ENCODE measurements at regions not wholly inside any gene's neighbourhood (a gene's known extent, or its start where the extent isn't known, plus 50 kb on each side); places are given as distances from the start of the nearest gene placed in this dataset.

- FAIRE-seq (no peak), DNase-seq (no peak)
- Histone ChIP-seq H3K27ac (ENCODE audit: low read depth in 2 of 2, low read length in 2 of 2) (no peak overlapping the region), H3K36me3 (ENCODE audit: control insufficient read depth in 2 of 3, insufficient read depth in 3 of 3, low read length in 3 of 3) (no peaks in the 10 kb centered on the region), H3K9me3 (ENCODE audit: control insufficient read depth in 2 of 3, insufficient read depth in 1 of 3, low read length in 3 of 3) (no peaks in the 10 kb centered on the region), H3K27me3 (ENCODE audit: control insufficient read depth, insufficient read depth, low read length) (no peaks in the 10 kb centered on the region), H3K9ac (ENCODE audit: low read length in 3 of 3) (no peak overlapping the region), H3K4me3 (ENCODE audit: low read length in 3 of 3) (no peak overlapping the region), H3K4me1 (ENCODE audit: control insufficient read depth in 2 of 3, insufficient read depth in 2 of 3, low read depth in 1 of 3, low read length in 3 of 3) (no peaks in the 10 kb centered on the region)
- TF ChIP-seq, protein P1, sequence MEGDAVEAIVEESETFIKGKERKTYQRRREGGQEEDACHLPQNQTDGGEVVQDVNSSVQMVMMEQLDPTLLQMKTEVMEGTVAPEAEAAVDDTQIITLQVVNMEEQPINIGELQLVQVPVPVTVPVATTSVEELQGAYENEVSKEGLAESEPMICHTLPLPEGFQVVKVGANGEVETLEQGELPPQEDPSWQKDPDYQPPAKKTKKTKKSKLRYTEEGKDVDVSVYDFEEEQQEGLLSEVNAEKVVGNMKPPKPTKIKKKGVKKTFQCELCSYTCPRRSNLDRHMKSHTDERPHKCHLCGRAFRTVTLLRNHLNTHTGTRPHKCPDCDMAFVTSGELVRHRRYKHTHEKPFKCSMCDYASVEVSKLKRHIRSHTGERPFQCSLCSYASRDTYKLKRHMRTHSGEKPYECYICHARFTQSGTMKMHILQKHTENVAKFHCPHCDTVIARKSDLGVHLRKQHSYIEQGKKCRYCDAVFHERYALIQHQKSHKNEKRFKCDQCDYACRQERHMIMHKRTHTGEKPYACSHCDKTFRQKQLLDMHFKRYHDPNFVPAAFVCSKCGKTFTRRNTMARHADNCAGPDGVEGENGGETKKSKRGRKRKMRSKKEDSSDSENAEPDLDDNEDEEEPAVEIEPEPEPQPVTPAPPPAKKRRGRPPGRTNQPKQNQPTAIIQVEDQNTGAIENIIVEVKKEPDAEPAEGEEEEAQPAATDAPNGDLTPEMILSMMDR (IDR thresholded peaks at IDR 0.05; ENCODE audit: borderline replicate concordance, extremely low read depth, insufficient read depth) = no peak
- intact Hi-C loops (cut with DNase I) = no loop called here
Measured at GRCh38 chr3:104126463-104126862, 1240.2 kb upstream of the ALCAM start.

GRCh38 chr3:104126864-104127553 lies 1239.7 kb upstream of the ALCAM start:
- no peaks in the 10 kb centered on the region for H3K36me3 ChIP-seq (ENCODE audit: control insufficient read depth in 2 of 3, insufficient read depth in 3 of 3, low read length in 3 of 3)
- FAIRE-seq (no peak), DNase-seq (no peak)
- H3K4me1 ChIP-seq (ENCODE audit: control insufficient read depth in 2 of 3, insufficient read depth in 2 of 3, low read depth in 1 of 3, low read length in 3 of 3) = no peaks in the 10 kb centered on the region
- intact Hi-C loops (cut with DNase I) = no loop called here
- no peak overlapping the region for H3K27ac ChIP-seq (ENCODE audit: low read depth in 2 of 2, low read length in 2 of 2)
- H3K9me3 ChIP-seq (ENCODE audit: control insufficient read depth in 2 of 3, insufficient read depth in 1 of 3, low read length in 3 of 3) = no peaks in the 10 kb centered on the region
- H3K27me3 ChIP-seq (ENCODE audit: control insufficient read depth, insufficient read depth, low read length) = no peaks in the 10 kb centered on the region
- no peak overlapping the region for H3K9ac ChIP-seq (ENCODE audit: low read length in 3 of 3)
- TF ChIP-seq, protein P1 (IDR thresholded peaks at IDR 0.05; ENCODE audit: borderline replicate concordance, extremely low read depth, insufficient read depth) = no peak
- H3K4me3 ChIP-seq (ENCODE audit: low read length in 3 of 3) = no peak overlapping the region

DNA sequence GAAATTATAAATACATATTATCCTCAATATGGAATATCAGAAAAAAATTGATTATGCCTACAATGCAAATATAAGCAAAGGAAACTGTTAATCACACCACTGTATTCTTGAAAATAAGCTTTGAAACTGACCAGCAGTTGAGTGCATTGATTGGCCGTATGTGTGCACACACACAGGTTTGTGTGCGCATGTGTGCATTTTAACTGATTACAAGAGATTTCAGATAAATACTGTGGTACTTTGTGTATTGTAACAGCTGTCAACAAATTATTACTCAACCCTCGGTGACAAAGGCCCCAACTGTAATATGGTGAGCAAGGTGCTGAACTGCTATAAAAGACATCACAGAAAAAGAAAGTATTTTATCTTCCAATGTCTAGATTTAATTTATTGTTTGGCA lies 1238.9 kb upstream of the ALCAM start:
- no peak overlapping the region for H3K27ac ChIP-seq (ENCODE audit: low read depth in 2 of 2, low read length in 2 of 2)
- H3K27me3 ChIP-seq (ENCODE audit: control insufficient read depth, insufficient read depth, low read length) = no peaks in the 10 kb centered on the region
- no peaks in the 10 kb centered on the region for H3K36me3 ChIP-seq (ENCODE audit: control insufficient read depth in 2 of 3, insufficient read depth in 3 of 3, low read length in 3 of 3)
- no peak overlapping the region for H3K9ac ChIP-seq (ENCODE audit: low read length in 3 of 3)
- TF ChIP-seq, protein P1 (IDR thresholded peaks at IDR 0.05; ENCODE audit: borderline replicate concordance, extremely low read depth, insufficient read depth) = no peak
- no peaks in the 10 kb centered on the region for H3K4me1 ChIP-seq (ENCODE audit: control insufficient read depth in 2 of 3, insufficient read depth in 2 of 3, low read depth in 1 of 3, low read length in 3 of 3)
- H3K4me3 ChIP-seq (ENCODE audit: low read length in 3 of 3) = no peak overlapping the region
- DNase-seq (no peak), FAIRE-seq (no peak)
- H3K9me3 ChIP-seq (ENCODE audit: control insufficient read depth in 2 of 3, insufficient read depth in 1 of 3, low read length in 3 of 3) = no peaks in the 10 kb centered on the region
- intact Hi-C loops (cut with DNase I) = no loop called here
